ENCODE measurements at regions not wholly inside any gene's neighbourhood (a gene's known extent, or its start where the extent isn't known, plus 50 kb on each side); places are given as distances from the start of the nearest gene placed in this dataset.

GRCh38 chr15:31510057-31510456 is 183.4 kb downstream of the KLF13 start:
- Histone ChIP-seq H3K9ac (ENCODE audit: control insufficient read depth, insufficient read depth, low read length) (no peak overlapping the region), H4K20me1 (ENCODE audit: control insufficient read depth, insufficient read depth) (no peaks in the 10 kb centered on the region), H3K27ac (ENCODE audit: control insufficient read depth, insufficient read depth) (no peak overlapping the region), H3K79me2 (ENCODE audit: control insufficient read depth, insufficient read depth, low read length) (no peaks in the 10 kb centered on the region), H2AFZ (ENCODE audit: control insufficient read depth, low read depth, low read length) (no peak overlapping the region), H3K4me1 (ENCODE audit: control insufficient read depth, insufficient read depth, low read length) (no peaks in the 10 kb centered on the region; the same call in 1 of the 2 replicates), H3K4me2 (ENCODE audit: control insufficient read depth, insufficient read depth) (no peak overlapping the region), H3K27me3 (replicated peaks in 1 of 2; ENCODE audit: control insufficient read depth in 2 of 2, insufficient read depth in 2 of 2, low read length in 1 of 2) (no peaks in the 10 kb centered on the region), H3K9me3 (replicated peaks; ENCODE audit: control insufficient read depth, insufficient read depth, low read length) (no peaks in the 10 kb centered on the region; the same call in 2 of the 3 replicates), H3K4me3 (no peak overlapping the region), H3K36me3 (ENCODE audit: control insufficient read depth in 2 of 2, insufficient read depth in 2 of 2, low read length in 1 of 2) (no peaks in the 10 kb centered on the region)
- ATAC-seq (no peak), FAIRE-seq (no peak), DNase-seq (ENCODE audit: low read depth, low spot score) (no peak)
- no TSS peak for BruUV-seq (replicated peaks)
- no peak for TF ChIP-seq RBBP5 (conservative IDR thresholded peaks at IDR 0.05)
- TF ChIP-seq NBN (IDR thresholded peaks at IDR 0.05), result no peak
- no peak for TF ChIP-seq MTA2 (IDR thresholded peaks at IDR 0.05; ENCODE audit: low read depth)
- TF ChIP-seq MEF2B (IDR thresholded peaks at IDR 0.05; ENCODE audit: partially characterized antibody, poor library complexity, severe bottlenecking), result no peak
- no peak for TF ChIP-seq ZNF592 (IDR thresholded peaks at IDR 0.05)
- no peak for TF ChIP-seq E2F4 (IDR thresholded peaks at IDR 0.05; ENCODE audit: low read depth, low read length)
- no peak for TF ChIP-seq BRCA1 (IDR thresholded peaks at IDR 0.05; ENCODE audit: low read depth, low read length)
- no peak for TF ChIP-seq ZBTB4 (CRISPR knock-in tag; IDR thresholded peaks at IDR 0.05)
- no peak for TF ChIP-seq RFX5 (IDR thresholded peaks at IDR 0.05; ENCODE audit: low read depth, low read length)
- no peak for TF ChIP-seq ETV6 (conservative IDR thresholded peaks at IDR 0.05 in 1 of 2, IDR thresholded peaks at IDR 0.05 in 1 of 2; ENCODE audit: borderline replicate concordance in 1 of 2, low read depth in 1 of 2)
- TF ChIP-seq RAD21 (IDR thresholded peaks at IDR 0.05; ENCODE audit: insufficient read depth, low read depth, low read length), result no peak
- TF ChIP-seq EZH2 (IDR thresholded peaks at IDR 0.05; ENCODE audit: borderline replicate concordance, control insufficient read depth, low read depth, low read length), result no peak
- no peak for TF ChIP-seq ATF7 (IDR thresholded peaks at IDR 0.05; ENCODE audit: low read depth)
- no peak for TF ChIP-seq YY1 (IDR thresholded peaks at IDR 0.05; ENCODE audit: low read depth, low read length)
- TF ChIP-seq IRF4 (IDR thresholded peaks at IDR 0.05; ENCODE audit: low read depth, low read length), result no peak
- no peak for TF ChIP-seq CBX3 (IDR thresholded peaks at IDR 0.05; ENCODE audit: borderline replicate concordance, low read depth)
- 78% methylated on average over 9 of the region's 11 CpGs for WGBS (ENCODE audit: insufficient coverage, insufficient replicate concordance, low lambda C conversion rate, missing lambda C conversion rate)
- ChIA-PET SMC1A (ENCODE audit: uncharacterized antibody, unreplicated experiment) (no interaction called here), CTCF (no interaction called here), POLR2A (no interaction called here), RAD21 (ENCODE audit: unreplicated experiment) (no interaction called here)
- in situ Hi-C loops (cut with MboI), result no loop called here
- intact Hi-C loops (cut with micrococcal nuclease; ENCODE audit: unreplicated experiment), result no loop called here

Data from GM12878 (cell line).